Left lobe of liver (tissue), 2 donors: ENCODE measurements at regions not wholly inside any gene's neighbourhood (a gene's known extent, or its start where the extent isn't known, plus 50 kb on each side); places are given as distances from the start of the nearest gene placed in this dataset.

ENCODE experiments used
- ATAC-seq: fragments of 200-7000 bp; cut with Tn5 transposase; one replicate; pipeline ENCODE4 v1.9.1; 2020; ENCODE audit warnings: mild to moderate bottlenecking, moderate library complexity
- DNase-seq: peaks from one replicate; pipeline ENCODE4 v3.0.0-alpha.2; 2020; ENCODE audit warnings: low spot score
- donor health status: DM: no; HTN: no; CAD: no; lungs with moderate emphysema.
- donor health status: DM: no; HTN: yes; CAD: no.

GRCh38 chr14:66046591-66046990, 439.6 kb upstream of the CCDC196 start:
- ATAC-seq (no peak), DNase-seq (no peak)

GRCh38 chr14:66056268-66056907, 429.8 kb upstream of the CCDC196 start:
- ATAC-seq (no peak), DNase-seq (no peak)

- DNase-seq (no peak), ATAC-seq (no peak)
These were observed 429.1 kb upstream of the CCDC196 start for GRCh38 chr14:66056926-66057552.

GRCh38 chr14:66065188-66065587, 421.0 kb upstream of the CCDC196 start:
- ATAC-seq, result no peak
- DNase-seq, result no peak

- DNase-seq (no peak), ATAC-seq (no peak)
These were observed 419.0 kb upstream of the CCDC196 start for GRCh38 chr14:66066981-66067776.

- no peak for ATAC-seq
These were observed 417.1 kb upstream of the CCDC196 start for GRCh38 chr14:66069036-66069435.

GRCh38 chr14:66069830-66070541, 416.2 kb upstream of the CCDC196 start:
- ATAC-seq (no peak), DNase-seq (no peak)

More at GRCh38 chr14:66069036-66069435, 417.1 kb upstream of the CCDC196 start:
- no peak for DNase-seq

GRCh38 chr14:66070542-66071319, 415.4 kb upstream of the CCDC196 start:
- no peak for DNase-seq
- ATAC-seq, result peak; percentile 61

GRCh38 chr14:66072190-66073084, 413.7 kb upstream of the CCDC196 start:
- DNase-seq, result no peak
- no peak for ATAC-seq

- no peak for ATAC-seq
- no peak for DNase-seq
These were observed 411.6 kb upstream of the CCDC196 start for GRCh38 chr14:66074537-66074936.

GRCh38 chr14:66076176-66076575, 410.0 kb upstream of the CCDC196 start:
- no peak for DNase-seq
- no peak for ATAC-seq

GRCh38 chr14:66078006-66078405, 408.2 kb upstream of the CCDC196 start:
- no peak for ATAC-seq
- no peak for DNase-seq

GRCh38 chr14:66081594-66082376, 404.4 kb upstream of the CCDC196 start:
- ATAC-seq (peak; percentile 58), DNase-seq (no peak)

- DNase-seq (no peak), ATAC-seq (no peak)
These were observed 400.9 kb upstream of the CCDC196 start for GRCh38 chr14:66085224-66085623.

GRCh38 chr14:66085665-66086064, 400.5 kb upstream of the CCDC196 start:
- DNase-seq, result no peak
- ATAC-seq, result no peak

- no peak for DNase-seq
These were observed 398.9 kb upstream of the CCDC196 start for GRCh38 chr14:66087231-66087630.

GRCh38 chr14:66088656-66089055, 397.5 kb upstream of the CCDC196 start:
- ATAC-seq (no peak), DNase-seq (no peak)

More at GRCh38 chr14:66087231-66087630, 398.9 kb upstream of the CCDC196 start:
- ATAC-seq, result no peak

GRCh38 chr14:66092206-66092605, 394.0 kb upstream of the CCDC196 start:
- ATAC-seq, result no peak
- DNase-seq, result no peak

- no peak for DNase-seq
These were observed 393.4 kb upstream of the CCDC196 start for GRCh38 chr14:66092748-66093147.

More at GRCh38 chr14:66092748-66093147, 393.4 kb upstream of the CCDC196 start:
- ATAC-seq, result no peak
